Fibroblast of the conjunctiva (primary cell): ENCODE measurements at regions not wholly inside any gene's neighbourhood (a gene's known extent, or its start where the extent isn't known, plus 50 kb on each side); places are given as distances from the start of the nearest gene placed in this dataset.

ENCODE experiments used
- DNase-seq: peaks from one replicate; pipeline ENCODE4 v3.0.0-alpha.2; 2010; ENCODE audit warnings: low read depth

DNA sequence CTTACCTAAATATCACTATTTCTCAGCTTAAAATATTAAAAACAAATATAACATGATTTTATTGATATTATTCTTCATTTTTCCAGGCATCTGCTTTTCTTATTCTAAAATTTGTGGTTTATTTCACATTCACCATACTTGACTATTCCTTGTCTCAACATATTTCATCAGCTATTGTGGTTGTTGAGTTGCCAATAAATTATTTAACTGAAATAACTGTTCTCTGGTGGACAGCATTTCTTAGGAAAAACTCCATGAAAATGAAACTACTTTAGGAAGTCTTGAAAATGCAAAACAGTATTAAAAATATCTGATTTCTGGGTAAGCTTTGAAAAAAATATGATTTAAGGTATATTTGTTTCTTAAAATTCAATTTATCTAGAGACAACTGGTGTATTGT, 122.9 kb upstream of the SEMA3A start:
- DNase-seq: peak; percentile 8

DNA sequence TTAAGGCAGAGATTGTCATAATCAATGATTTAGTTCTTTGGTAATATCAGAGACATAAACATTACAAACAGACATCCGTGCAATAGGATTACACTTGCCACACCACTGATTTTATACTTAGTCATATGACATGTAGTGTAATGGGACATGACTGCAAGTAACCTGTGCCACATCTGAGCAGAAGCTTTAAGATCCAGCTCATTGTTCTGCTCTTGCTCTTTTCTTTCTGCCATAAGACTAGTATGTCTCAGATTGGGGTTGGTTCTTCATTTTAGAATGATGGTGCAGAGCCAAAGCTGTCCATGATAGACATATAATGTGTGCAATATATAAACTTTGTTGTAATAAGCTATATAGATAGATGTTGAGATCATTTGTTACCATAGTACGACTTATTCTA, 119.7 kb upstream of the SEMA3A start:
- no peak for DNase-seq

DNA sequence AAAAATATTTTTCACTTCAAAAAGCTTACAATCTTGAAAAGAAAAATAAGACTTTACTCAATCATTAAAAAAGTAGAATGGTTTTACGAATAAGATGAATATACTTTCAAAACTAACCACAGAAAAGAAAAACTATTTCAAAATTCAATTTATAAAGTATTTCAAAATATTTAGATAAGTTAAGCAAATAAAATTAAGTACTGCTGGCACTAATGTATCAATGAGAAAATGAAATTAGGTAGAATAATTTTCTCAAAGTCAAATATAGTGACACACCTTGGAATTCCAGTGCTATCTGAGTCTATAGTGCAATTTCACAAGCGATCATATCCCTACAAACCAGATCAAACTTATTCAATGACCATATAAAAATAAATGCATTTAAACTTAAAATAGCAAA, 109.8 kb upstream of the SEMA3A start:
- DNase-seq: no peak

DNA sequence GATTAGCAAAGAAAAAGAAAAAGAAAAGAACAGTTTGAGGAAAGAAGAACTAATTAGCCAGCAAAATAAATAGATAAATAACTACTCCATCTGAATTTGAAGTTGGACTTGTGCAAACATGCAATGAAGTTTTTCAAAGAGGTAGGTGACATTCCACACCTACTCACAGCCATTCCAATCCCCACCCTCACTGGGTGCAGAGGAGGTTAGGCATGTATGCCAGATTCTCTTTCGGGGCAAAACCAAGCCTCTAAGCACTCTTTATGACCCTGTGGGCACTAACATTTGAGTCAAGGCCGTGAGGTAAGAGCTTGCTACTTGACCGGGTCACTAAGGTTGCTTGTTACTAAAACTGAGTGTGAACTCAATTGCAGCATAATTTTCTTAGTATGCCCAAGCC, 108.4 kb upstream of the SEMA3A start:
- no peak for DNase-seq

DNA sequence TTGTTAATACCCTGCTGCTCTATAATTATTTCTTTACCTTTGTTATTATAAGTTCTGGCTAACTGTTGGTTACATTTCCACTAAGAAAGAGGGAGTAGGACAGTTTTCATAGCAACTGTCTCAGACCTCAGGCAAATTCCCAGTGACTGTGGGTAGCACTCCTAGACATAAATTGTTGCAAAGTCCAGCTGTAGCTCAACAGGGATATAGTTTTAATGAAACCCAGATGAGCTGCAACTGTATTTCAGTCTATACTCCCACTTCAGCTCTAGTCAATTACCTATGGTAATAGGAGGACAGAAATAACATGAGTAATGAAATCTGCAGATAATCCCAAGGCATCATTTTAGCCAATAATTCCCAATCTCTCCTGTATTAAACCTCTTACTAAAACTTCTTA, 103.0 kb upstream of the SEMA3A start:
- no peak for DNase-seq

DNA sequence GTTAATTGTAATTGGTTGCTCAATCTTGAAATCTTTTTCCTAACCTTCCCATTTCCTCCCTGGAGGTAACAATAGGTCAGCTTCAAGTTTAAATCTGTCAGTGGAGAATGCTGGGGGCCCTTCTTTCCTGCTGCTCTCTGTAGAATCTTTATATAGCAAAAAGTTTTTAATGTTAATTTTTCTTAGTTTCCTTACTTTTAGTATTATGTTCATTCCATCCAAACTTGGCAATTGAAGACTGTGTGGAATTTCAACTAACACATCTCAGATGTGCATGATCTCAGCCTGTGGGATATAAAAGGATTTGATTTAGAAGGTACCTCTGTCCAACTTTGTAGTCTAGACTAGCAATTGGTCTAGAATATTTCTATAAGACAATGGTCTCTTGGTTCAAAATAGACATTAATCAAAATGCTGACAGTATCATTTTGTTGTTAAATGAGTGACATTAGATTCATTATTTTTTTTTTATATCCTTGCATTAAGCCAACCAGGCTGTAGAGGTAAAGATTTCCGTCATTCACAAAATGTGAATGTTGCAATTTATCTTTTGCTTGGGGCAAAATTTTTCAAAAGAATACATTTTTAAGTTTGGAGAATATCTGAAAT, 100.4 kb upstream of the SEMA3A start:
- DNase-seq: peak; percentile 4

DNA sequence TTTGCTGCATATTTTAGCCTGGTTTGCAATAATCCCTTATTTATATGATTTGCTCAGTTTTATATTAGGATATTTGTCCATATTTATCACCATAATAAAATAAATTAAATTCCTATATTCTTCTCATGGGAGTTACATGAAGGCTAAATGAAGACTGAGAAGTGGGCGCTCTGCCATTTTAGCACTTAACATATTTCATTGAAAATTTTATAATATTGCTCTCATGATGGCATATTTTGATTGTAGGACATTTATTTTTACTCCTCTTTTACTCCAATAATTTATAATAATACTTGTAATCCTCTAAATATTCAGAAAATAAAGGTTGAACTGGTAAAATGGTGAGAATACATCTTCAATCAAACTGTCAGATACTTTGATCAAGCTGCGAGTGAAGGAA, 99.8 kb upstream of the SEMA3A start:
- DNase-seq: no peak

DNA sequence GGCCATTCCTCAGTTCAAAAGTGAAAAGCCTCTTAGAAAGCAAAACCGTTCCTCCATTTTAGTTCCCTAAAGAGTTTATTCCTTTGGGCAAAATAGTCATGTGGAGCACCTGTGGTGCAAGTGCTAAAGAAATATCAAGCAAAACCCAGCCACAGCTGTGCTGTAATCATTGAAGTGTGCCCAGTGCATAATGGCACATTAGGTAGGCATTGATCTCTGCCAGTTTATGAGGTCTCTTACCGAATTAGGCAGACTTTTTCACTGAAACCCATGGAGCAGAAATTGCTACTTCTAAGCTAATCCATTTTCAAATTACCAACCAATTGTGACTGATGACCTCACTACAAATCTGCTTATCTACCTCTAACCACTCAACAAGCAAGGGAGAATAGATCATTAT, 97.2 kb upstream of the SEMA3A start:
- no peak for DNase-seq

DNA sequence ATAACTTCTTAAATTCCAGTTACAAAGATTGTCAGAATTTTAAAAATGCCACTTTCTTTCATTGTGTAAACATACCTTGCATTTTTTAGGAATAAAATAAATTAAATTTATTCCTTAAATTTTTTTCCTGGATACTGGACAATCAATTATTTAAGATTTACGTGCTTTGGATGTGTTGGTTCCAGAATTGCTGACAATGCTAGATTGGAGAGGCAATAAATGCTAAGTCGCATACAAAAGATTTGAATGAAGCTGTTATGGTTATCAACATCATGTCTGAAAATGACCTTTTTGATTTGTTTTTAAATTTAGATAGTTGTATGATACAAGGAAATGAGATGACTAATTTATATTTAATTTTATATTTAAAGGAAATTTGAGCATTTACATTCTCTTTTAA, 89.2 kb upstream of the SEMA3A start:
- DNase-seq: no peak

DNA sequence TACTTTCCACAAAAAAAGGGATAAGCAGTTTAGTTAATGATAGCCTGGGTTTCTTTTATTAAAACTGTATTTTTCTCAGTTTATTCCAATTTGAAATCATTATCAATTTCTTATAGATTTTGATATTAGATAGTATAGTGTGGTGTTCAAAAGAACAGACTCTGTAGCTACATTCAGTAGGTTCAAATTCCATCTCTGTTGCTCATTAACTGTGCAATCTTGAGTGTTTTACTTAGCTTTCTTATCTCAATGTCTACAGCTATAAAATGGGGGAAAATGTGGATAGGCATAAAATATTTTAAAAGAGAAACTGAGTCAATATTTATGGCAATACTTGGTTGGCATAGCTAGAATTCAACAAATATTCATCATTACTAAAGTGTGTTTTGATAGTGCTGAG, 86.9 kb upstream of the SEMA3A start:
- no peak for DNase-seq

DNA sequence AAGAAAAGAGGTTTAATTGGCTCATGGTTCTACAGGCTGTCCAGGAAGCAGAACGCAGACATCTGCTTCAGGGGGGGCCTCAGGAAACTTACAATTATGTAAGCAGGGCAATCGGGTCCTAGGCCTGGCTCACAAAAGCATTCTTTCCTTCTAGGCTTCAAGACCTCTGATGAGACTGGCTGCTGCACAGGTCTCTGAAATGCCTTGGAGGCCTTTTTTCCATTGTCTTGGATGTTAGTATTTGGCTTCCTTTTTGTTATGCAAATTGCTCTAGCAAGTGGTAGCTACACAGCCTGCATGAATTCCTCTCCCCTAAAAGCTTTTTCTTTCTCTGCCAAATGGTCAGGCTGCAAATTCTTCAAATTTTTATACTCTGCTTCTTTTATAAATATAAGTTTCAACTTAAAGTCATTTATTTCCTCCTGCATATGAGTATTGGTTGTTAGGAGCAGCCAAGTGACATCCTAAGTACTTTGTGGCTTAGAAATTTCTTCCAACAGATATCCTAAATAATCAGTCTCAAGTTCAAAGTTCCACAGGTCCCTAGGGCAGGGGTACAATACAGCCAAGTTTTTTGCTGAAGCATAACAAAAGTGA, 83.1 kb upstream of the SEMA3A start:
- DNase-seq: no peak

DNA sequence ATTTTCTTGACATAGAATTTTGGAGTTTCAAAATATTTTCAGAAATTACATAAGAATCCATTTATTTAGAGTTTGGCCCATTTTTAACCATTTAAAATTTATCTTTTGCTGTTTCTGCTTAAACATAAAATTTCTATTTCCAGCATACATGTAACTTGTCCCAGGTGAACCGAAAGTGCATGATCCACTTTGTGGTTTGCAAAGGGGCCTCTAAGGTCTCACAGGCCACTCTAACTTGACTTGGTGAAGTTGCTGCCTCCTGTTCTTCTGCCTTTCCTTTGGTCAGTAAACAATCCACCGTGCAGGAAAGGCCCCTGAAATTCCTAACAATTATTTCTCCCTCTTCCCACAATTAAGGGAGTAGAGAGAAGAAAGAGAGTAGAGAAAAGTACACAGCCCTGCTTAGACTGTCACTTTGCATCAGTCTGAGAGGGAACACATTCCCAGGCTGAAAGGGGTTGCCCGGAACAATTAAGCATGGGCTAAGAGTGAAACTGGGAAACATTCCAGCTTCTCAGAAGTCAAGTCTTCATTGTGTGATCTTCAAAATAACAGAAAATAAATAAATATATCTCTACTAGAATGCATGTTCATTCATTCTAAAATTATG, 79.5 kb upstream of the SEMA3A start:
- no peak for DNase-seq

DNA sequence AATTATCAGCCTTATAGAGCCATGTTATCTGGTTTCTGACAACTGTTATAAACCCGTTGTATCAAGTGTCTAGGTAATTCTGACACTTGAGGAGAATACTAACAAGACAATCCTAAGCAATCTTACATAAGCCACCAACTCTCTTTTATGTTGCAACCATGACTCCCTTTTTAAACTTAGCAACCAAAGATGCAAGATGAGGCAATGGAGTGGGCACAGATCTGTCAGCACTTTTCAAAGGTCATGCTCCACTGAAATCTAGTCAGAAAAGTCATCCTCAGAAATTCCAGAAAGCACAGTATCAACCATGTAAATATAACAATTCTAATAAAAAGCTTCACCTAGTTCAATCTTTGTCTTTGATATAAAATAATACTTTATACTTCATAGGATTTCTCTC, 77.0 kb upstream of the SEMA3A start:
- no peak for DNase-seq

DNA sequence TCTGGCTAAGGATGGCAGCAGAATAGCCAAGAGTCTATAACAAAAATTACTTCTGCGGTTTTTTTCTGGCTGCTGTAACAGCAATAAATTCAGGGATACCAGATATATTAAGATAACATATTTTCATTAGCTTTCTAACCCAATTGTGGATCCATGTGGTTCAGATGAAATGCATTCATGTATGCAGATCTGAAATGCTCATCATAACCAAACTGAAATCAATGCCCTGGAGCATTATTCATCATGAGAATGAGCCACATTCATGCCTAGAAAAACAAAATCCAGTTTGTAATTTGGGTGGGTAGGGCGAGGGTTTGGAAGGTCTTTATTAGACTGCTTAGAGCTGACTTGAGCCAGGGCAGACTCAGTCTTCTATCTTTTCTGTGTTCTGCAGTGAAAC, 69.8 kb upstream of the SEMA3A start:
- DNase-seq: no peak

DNA sequence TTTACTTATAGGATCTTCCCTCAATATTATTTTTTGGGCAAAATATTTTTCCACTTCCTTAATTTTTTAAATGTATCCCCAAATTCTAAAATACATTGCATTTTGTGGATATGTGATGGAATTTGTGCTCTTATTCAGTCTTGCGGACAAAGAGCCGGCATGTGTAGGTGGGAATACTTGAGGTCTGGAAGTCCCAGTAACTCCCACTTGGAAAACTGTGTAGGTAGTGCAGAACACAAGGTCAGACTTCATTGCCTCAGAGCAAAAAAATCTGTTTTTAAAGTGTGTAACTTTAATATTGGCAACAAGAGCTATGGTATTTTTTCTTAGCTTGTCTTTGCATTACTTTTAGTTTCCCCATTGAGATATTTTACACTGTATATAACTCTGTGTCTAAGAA, 68.5 kb upstream of the SEMA3A start:
- no peak for DNase-seq

DNA sequence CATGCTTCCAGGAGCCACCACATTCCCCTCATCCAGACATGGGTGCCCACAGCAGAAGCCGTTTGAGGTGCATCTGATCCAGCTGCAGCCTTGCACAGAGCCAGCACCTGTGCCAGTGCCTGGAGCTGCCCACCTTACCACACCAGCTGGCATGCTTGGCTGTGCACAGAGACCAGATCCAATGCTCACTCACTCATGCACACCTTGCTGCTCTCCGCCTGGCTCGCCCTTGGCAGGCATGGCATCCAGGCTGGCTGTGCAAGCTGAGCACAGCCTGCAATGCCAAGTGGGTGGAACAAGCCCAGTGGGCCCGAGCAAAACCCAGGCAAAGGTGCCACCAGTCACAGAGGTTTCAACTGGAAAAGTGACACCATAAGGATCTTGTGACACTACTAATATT, 66.9 kb upstream of the SEMA3A start:
- DNase-seq: no peak

DNA sequence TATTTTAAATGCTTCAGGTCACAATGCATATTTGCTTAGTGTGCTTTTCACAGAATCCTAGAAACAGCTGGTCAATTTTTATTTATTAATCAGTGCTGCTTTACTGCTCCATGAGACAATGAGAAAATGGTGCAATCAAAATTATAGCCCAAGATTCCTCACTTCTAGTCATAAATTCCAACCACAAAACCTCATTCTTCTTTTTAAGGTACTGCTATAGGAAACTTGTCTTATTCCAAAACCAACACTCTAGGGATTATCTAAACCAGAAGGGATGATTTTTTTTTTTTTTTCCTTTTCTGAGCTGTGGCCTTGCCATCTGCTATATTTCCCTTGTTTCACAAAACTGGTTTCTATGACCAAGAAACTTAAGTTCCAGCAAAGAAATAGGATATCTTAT, 64.0 kb upstream of the SEMA3A start:
- no peak for DNase-seq

DNA sequence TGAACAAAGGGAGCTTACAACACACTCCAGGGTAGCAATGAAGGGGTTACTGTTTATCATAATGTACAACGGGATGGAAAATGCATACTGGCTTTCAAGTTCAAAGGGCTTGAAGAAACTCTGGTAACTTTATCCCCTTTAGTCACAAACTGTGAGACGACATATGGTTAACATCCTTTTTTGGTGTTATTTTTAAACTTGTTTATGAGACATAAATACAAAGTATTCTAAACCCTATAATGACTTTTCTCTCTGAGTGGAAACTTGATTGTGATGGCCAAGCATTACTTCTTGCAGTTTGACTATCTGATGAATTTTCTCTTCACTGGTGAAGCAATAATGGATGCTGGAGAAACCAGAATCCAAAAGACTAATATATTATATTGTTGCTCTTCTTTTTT, 62.0 kb upstream of the SEMA3A start:
- DNase-seq: no peak

DNA sequence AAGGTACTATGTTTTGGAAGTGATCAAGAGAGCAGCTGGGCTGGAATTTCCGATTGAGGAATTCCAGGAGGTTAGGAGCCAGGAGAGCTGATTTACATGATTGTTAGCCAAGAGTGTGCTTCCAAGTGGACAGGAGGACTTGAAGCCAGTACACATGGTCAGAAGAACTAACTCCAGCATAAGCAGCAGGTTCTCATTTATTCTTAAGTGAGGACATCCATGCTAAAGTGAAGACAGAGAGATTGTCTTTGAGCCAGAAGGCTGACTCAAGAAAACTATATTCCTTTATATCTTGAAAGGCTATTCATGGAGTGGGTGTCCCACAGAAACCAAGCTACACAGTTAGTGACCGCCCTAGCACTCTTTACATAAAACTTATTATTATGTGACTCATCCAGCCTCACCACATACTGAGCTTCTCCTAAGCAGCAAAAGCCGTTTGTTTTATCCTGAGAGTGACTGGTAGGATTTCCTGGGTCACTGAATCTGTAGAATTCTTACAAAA, 56.7 kb upstream of the SEMA3A start:
- peak; percentile 18 for DNase-seq

DNA sequence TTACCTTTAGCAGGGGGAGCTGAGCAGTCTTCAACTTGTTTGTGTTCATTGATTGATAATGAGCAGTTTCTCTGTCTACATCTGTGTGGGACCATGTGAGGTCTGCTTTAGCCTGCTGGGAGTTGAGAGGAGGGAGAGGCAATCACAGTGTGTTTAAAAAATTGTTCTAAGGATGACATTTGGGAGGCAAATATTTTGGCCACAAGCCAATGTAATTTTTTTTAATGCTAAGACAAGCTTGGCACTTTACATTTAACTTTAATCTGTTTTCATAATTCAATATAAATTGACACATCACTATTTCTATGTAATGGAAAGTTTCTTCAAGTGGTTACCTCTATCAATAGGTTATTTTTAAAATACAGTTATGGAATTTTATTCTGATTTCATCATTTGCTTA, 55.9 kb upstream of the SEMA3A start:
- no peak for DNase-seq

DNA sequence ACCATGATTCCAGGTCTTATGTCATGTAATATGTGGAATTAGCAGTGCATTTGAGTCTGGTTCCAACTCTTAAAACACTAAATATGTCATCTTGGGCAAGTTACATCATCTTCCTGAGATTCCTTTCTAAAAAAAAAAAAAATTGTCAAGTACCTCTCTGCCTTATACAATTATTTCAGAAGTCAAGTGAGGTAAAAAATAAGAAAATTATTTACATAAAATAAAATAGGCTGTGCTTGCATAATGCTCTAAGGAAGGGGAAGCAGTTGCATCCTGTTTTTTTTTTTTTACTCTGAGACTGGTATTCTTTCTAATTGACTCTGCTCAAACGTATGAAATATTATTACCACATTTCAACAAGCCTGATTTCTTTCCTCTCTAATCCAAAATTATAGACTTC, 55.1 kb upstream of the SEMA3A start:
- DNase-seq: no peak

DNA sequence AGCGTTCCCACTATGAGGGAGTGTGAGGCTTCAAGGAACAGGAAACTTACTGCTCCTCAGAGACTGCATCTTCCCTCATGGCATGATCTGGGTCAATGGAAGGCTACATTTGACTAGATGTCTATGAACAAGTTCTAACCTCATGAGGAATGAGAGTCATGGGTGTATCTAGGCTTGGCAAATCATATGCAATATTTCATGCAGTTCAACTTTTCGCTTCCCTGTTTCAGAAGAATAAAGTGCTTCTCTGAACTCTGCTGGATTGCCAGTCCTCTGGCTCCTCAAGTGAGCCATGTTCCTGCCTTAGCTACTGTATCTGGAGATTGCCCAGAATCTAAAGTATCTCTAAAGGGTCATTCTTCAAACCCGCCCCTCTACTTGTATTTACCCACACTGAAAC, 54.3 kb upstream of the SEMA3A start:
- DNase-seq: no peak

DNA sequence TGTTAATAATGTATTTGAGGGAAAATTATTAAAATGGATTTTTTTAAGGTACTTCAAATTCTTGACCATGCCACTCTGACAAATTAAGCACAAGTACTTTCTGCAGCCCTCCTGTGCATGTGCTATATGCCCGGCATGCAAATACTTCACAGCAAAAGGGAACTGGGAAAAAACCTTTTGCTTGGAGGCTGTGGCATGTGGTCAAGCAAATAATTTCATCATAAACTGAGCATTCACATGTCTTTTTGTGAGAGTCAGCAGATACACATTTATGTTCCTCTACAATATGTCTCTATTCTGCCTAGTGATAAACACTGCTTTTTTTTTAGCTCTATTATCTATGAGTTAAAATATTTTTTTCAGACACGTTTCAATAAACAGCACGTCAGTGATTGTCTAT, 53.7 kb upstream of the SEMA3A start:
- DNase-seq: no peak

DNA sequence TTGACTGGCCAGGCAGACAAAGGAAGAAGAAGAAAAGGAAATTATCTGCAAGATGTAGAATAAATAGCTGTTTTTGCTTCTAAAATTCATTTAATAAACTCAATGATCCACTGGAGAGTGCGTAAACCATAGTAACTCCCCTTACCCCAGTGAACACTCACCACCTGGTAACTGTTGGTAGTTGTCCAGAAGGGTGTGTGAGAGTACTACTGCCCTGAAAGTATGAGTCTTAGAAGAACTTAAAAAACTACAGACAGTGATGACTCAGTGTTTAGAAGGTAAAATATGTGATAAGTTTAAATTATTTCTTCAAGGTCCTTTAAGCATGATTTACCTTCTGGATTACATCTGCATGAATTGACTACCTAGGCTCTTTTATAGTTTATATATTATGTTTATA, 53.0 kb upstream of the SEMA3A start:
- DNase-seq: no peak
